ENCODE measurements at regions not wholly inside any gene's neighbourhood (a gene's known extent, or its start where the extent isn't known, plus 50 kb on each side); places are given as distances from the start of the nearest gene placed in this dataset.

- TF ChIP-seq POLR2AphosphoS2 (conservative IDR thresholded peaks at IDR 0.05; ENCODE audit: low read length) (no peak), HOXA7 (CRISPR knock-in tag; IDR thresholded peaks at IDR 0.05) (no peak), CEBPB (IDR thresholded peaks at IDR 0.05) (no peak), USF2 (IDR thresholded peaks at IDR 0.05) (no peak), CTCF (IDR thresholded peaks at IDR 0.05) (no peak), SREBF2 (IDR thresholded peaks at IDR 0.05) (no peak), HMGXB4 (CRISPR knock-in tag; IDR thresholded peaks at IDR 0.05; ENCODE audit: borderline replicate concordance) (no peak), RAD21 (conservative IDR thresholded peaks at IDR 0.05 in 1 of 2, IDR thresholded peaks at IDR 0.05 in 1 of 2) (no peak), E2F6 (IDR thresholded peaks at IDR 0.05; ENCODE audit: borderline replicate concordance, low read depth) (no peak)
Observed at GRCh38 chr20:7389216-7389615, 551.0 kb downstream of the HAO1 start.

Data from A549 (cell line).